Thoracic aorta (tissue), 2 donors: ENCODE measurements at regions not wholly inside any gene's neighbourhood (a gene's known extent, or its start where the extent isn't known, plus 50 kb on each side); places are given as distances from the start of the nearest gene placed in this dataset.

ENCODE experiments used
- ATAC-seq: fragments of 150-250 bp; one replicate; pipeline ENCODE4 v1.8.0; 2017; ENCODE audit warnings: low read depth; ENCODE audit not compliant: insufficient number of reproducible peaks, low FRiP score
- DNase-seq: peaks from one replicate; pipeline ENCODE4 v3.0.0-alpha.2; 2020; ENCODE audit warnings: low spot score
- H3K27ac ChIP-seq, 2 donors: fragments of 200-600 bp; sonication (generic); 1 replicate in 1 of 2; 2 replicates in 1 of 2; pipeline ENCODE4 v1.5.1; 2016; ENCODE audit warnings: mild to moderate bottlenecking in 2 of 2, moderate library complexity in 2 of 2
- H3K27me3 ChIP-seq: fragments of 200-600 bp; sonication (generic); replicated peaks from 2 replicates; pipeline ENCODE4 v1.6.0; 2016; ENCODE audit warnings: mild to moderate bottlenecking; ENCODE audit not compliant: insufficient read depth
- H3K36me3 ChIP-seq: fragments of 200-600 bp; sonication (generic); one replicate; pipeline ENCODE4 v1.5.1; 2016
- H3K4me1 ChIP-seq, 2 donors: fragments of 200-600 bp; sonication (generic); 1 replicate in 1 of 2; 2 replicates in 1 of 2; pipeline versions ENCODE4 v1.5.1 to v1.6.0; 2016; ENCODE audit warnings: low read depth in 2 of 2, mild to moderate bottlenecking in 1 of 2; ENCODE audit not compliant: control insufficient read depth in 1 of 2
- H3K4me3 ChIP-seq: fragments of 200-600 bp; sonication (generic); 2 replicates; pipeline ENCODE4 v1.5.1; 2016; ENCODE audit warnings: mild to moderate bottlenecking
- H3K9me3 ChIP-seq: fragments of 200-600 bp; sonication (generic); 2 replicates; pipeline ENCODE4 v1.5.1; 2016
- CTCF ChIP-seq: fragments of 200-600 bp; sonication (generic); IDR thresholded peaks from one replicate; pipeline ENCODE4 v1.5.1; 2019; ENCODE audit warnings: antibody characterized with exemption

GRCh38 chr5:100303216-100303615 lies 232.0 kb upstream of the FAM174A start:
- H3K36me3 ChIP-seq: no peaks in the 10 kb centered on the region
- H3K9me3 ChIP-seq: no peaks in the 10 kb centered on the region
- H3K4me1 ChIP-seq: no peaks in the 10 kb centered on the region
- ATAC-seq (no peak), DNase-seq (no peak)
- no peaks in the 10 kb centered on the region for H3K27me3 ChIP-seq
- H3K4me3 ChIP-seq: no peak overlapping the region
- no peak for TF ChIP-seq CTCF
- no peak overlapping the region for H3K27ac ChIP-seq

- no peaks in the 10 kb centered on the region for H3K9me3 ChIP-seq
- DNase-seq (no peak), ATAC-seq (no peak)
- no peaks in the 10 kb centered on the region for H3K27me3 ChIP-seq
- no peaks in the 10 kb centered on the region for H3K4me1 ChIP-seq
- no peaks in the 10 kb centered on the region for H3K36me3 ChIP-seq
- H3K4me3 ChIP-seq: no peak overlapping the region
- no peak overlapping the region for H3K27ac ChIP-seq
- no peak for TF ChIP-seq CTCF
Measured at GRCh38 chr5:100299261-100299660, 235.9 kb upstream of the FAM174A start.

GRCh38 chr5:100276071-100276470 lies 259.1 kb upstream of the FAM174A start:
- Histone ChIP-seq H3K36me3 (no peaks in the 10 kb centered on the region), H3K4me3 (no peak overlapping the region), H3K9me3 (no peaks in the 10 kb centered on the region), H3K27me3 (no peaks in the 10 kb centered on the region), H3K4me1 (no peaks in the 10 kb centered on the region), H3K27ac (no peak overlapping the region)
- ATAC-seq (no peak), DNase-seq (no peak)
- no peak for TF ChIP-seq CTCF

- no peak for TF ChIP-seq CTCF
- H3K36me3 ChIP-seq: no peaks in the 10 kb centered on the region
- ATAC-seq (no peak), DNase-seq (no peak)
- peaks cover 0 to under 1% of the 10 kb centered on the region in 2 donors for H3K4me1 ChIP-seq
- no peak overlapping the region for H3K27ac ChIP-seq
- no peaks in the 10 kb centered on the region for H3K9me3 ChIP-seq
- H3K27me3 ChIP-seq: no peaks in the 10 kb centered on the region
- H3K4me3 ChIP-seq: no peak overlapping the region
Measured at GRCh38 chr5:100275631-100276030, 259.5 kb upstream of the FAM174A start.

GRCh38 chr5:100273846-100274580 lies 261.2 kb upstream of the FAM174A start:
- no peak for ATAC-seq

More at GRCh38 chr5:100273846-100274580, 261.2 kb upstream of the FAM174A start:
- Histone ChIP-seq H3K36me3 (no peaks in the 10 kb centered on the region), H3K4me1 (peaks cover 0 to 7% of the 10 kb centered on the region in 2 donors), H3K4me3 (no peak overlapping the region), H3K9me3 (no peaks in the 10 kb centered on the region), H3K27ac (no peak overlapping the region), H3K27me3 (no peaks in the 10 kb centered on the region)
- no peak for DNase-seq
- TF ChIP-seq CTCF: no peak
